Pancreas (tissue), 10 donors: ENCODE measurements at regions not wholly inside any gene's neighbourhood (a gene's known extent, or its start where the extent isn't known, plus 50 kb on each side); places are given as distances from the start of the nearest gene placed in this dataset.
"Not testable (repeated sequence)": the region's sequence is repeated elsewhere in the genome, so short reads cannot be mapped to it uniquely, and the experiment has no call there.

Source experiments
- ATAC-seq, 4 donors: fragments of 200-7000 bp; cut with Tn5 transposase; one replicate each; pipeline versions ENCODE4 v1.8.0 to v1.9.1; 2020; ENCODE audit warnings: mild to moderate bottlenecking in 4 of 4, moderate library complexity in 4 of 4
- DNase-seq, 6 donors: peaks; one replicate each; pipeline ENCODE4 v3.0.0-alpha.2; 2020
- FAIRE-seq: peaks from 2 replicates; lab custom pipeline; 2012; peaks lifted over from hg19 to GRCh38; lab: Jason Lieb, UNC
- H3K27ac ChIP-seq, 4 donors: fragments of 200-600 bp; sonication (generic); 1 replicate in 3 of 4; 2 replicates in 1 of 4; pipeline versions ENCODE4 v1.5.0 to v1.8.0; 2020
- H3K27me3 ChIP-seq, 4 donors: fragments of 200-600 bp; one replicate each; pipeline ENCODE4 v1.8.0; 2021
- H3K36me3 ChIP-seq, 3 donors: fragments of 200-600 bp; sonication (generic) in 1 of 3; one replicate each; pipeline versions ENCODE4 v1.5.0 to v1.8.0; 2020 to 2021
- H3K4me1 ChIP-seq, 3 donors: fragments of 200-600 bp; one replicate each; pipeline ENCODE4 v1.8.0; 2021
- H3K4me3 ChIP-seq, 4 donors: fragments of 200-600 bp; sonication (generic) in 2 of 4; one replicate each; pipeline versions ENCODE4 v1.5.0 to v1.8.0; 2020 to 2021
- H3K9me3 ChIP-seq, 4 donors: fragments of 200-600 bp; one replicate each; pipeline ENCODE4 v1.8.0; 2021
- CTCF ChIP-seq, 4 donors: fragments of 200-600 bp; sonication (generic) in 3 of 4; IDR thresholded peaks; one replicate each; pipeline versions ENCODE4 v1.5.0 to v1.8.0; 2021; ENCODE audit warnings: antibody characterized with exemption in 4 of 4
- WGBS, 2 donors: extraction: QIAGEN DNeasy Blood & Tissue Kit; methylation state at CpG; one replicate each; pipeline ENCODE4 v1.1.7; 2013; 5-methylcytosine and 5-hydroxymethylcytosine counted together
- intact Hi-C, 3 donors: fragments of 100-400 bp; cut with DNase I; formaldehyde crosslinking; loops; one replicate each; pipeline versions ENCODE4 v1.11.1 to v1.14.2; 2022
- donor health status: healthy with polysubstance abuse.
- donor health status: DM: no; HTN: no; CAD: no; lungs with moderate emphysema.
- donor health status: DM: no; HTN: no; CAD: no.
- donor health status: control.
- donor health status: control.
- donor health status: Bipolar disorder and iron deficiency.
- donor health status: DM: yes; HTN: yes; CAD: no.
- donor health status: DM: no; HTN: no; CAD: no.
- donor health status: DM: no; HTN: no; CAD: no.
- donor health status: DM: yes; HTN: yes; CAD: no.

- no peak overlapping the region for H3K27ac ChIP-seq
- no peaks in the 10 kb centered on the region for H3K27me3 ChIP-seq
- 64 to 66% methylated on average over 8 of the region's 8 CpGs for WGBS, 2 donors
- no peaks in the 10 kb centered on the region for H3K36me3 ChIP-seq
- ATAC-seq (peak in 1 of 4 donors; percentile 53), FAIRE-seq (no peak), DNase-seq (no peak)
- H3K4me1 ChIP-seq = no peaks in the 10 kb centered on the region
- intact Hi-C loops = no loop called here
- H3K9me3 ChIP-seq = no peaks in the 10 kb centered on the region
- TF ChIP-seq CTCF (IDR thresholded peaks at IDR 0.05) = no peak
- H3K4me3 ChIP-seq = no peak overlapping the region
Measured at GRCh38 chr18:43847164-43848091, 570.1 kb upstream of the SYT4 start.

GRCh38 chr18:43849831-43850230, 572.5 kb upstream of the SYT4 start:
- H3K4me1 ChIP-seq, H3K4me3 ChIP-seq, H3K36me3 ChIP-seq, DNase-seq, H3K27ac ChIP-seq, FAIRE-seq, ATAC-seq, H3K27me3 ChIP-seq, intact Hi-C loops, H3K9me3 ChIP-seq: not testable (repeated sequence)
- WGBS, 2 donors = 82 to 92% methylated on average over 2 of the region's 2 CpGs

GRCh38 chr18:43855376-43855775, 578.1 kb upstream of the SYT4 start:
- Histone ChIP-seq H3K36me3 (no peaks in the 10 kb centered on the region), H3K9me3 (no peaks in the 10 kb centered on the region), H3K4me1 (no peaks in the 10 kb centered on the region), H3K27ac (no peak overlapping the region), H3K4me3 (no peak overlapping the region), H3K27me3 (no peaks in the 10 kb centered on the region)
- no peak for TF ChIP-seq CTCF (IDR thresholded peaks at IDR 0.05)
- 73 to 90% methylated on average over 2 of the region's 2 CpGs for WGBS, 2 donors
- DNase-seq (no peak), FAIRE-seq (no peak), ATAC-seq (no peak)
- intact Hi-C loops = no loop called here

GRCh38 chr18:43863180-43863579, 585.9 kb upstream of the SYT4 start:
- no peak overlapping the region for H3K27ac ChIP-seq
- H3K4me3 ChIP-seq = no peak overlapping the region
- peak in 1 of 4 donors; percentile 25 for ATAC-seq
- DNase-seq = no peak
- H3K9me3 ChIP-seq = no peaks in the 10 kb centered on the region
- no peak for FAIRE-seq
- H3K27me3 ChIP-seq = no peaks in the 10 kb centered on the region
- no peaks in the 10 kb centered on the region for H3K36me3 ChIP-seq
- 68 to 88% methylated on average over 1 of the region's 1 CpG for WGBS, 2 donors
- intact Hi-C loops = no loop called here
- TF ChIP-seq CTCF (IDR thresholded peaks at IDR 0.05) = no peak
- no peaks in the 10 kb centered on the region for H3K4me1 ChIP-seq

GRCh38 chr18:43866696-43867095, 589.4 kb upstream of the SYT4 start:
- H3K27ac ChIP-seq = no peak overlapping the region
- DNase-seq (no peak), ATAC-seq (no peak), FAIRE-seq (no peak)
- no peak for TF ChIP-seq CTCF (IDR thresholded peaks at IDR 0.05)
- no peaks in the 10 kb centered on the region for H3K27me3 ChIP-seq
- H3K36me3 ChIP-seq = no peaks in the 10 kb centered on the region
- no peaks in the 10 kb centered on the region for H3K4me1 ChIP-seq
- intact Hi-C loops = no loop called here
- no peak overlapping the region for H3K4me3 ChIP-seq
- no peaks in the 10 kb centered on the region for H3K9me3 ChIP-seq
